ENCODE measurements at regions not wholly inside any gene's neighbourhood (a gene's known extent, or its start where the extent isn't known, plus 50 kb on each side); places are given as distances from the start of the nearest gene placed in this dataset.

DNA sequence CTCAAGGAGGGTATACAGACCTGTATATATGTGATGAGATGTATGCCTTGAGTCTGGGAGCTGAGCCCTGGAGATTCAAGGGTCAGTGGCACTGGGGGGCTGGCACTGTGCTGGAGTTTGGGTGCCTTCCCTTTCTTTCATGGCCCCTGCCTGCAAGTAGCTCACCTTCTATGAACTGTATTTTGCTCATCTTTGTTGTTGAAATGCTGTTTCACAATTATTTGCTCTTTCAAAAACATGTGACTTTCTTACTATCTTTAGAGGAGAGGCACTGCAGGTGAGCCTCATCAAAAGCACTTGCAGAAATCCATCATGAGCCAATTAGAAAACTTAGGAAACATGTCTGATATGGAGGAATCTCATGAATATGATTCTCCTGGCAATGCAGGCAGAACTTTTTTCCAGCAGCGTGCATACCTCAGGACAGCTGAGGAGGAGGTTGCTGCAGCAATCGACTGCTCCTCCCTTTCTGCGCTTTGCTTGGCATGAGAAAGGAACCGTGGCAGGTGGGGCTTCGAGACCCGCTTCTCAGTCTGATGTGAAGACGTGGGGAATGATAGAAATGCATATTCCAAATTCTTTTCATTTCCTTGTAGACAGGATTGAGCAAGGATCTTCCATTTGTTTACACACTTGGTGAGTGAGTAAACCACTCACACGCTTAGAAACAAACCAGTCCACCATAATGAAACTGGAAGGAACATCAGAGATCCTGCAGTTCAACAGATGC is 178.4 kb upstream of the E2F8 start (continued):
- no peak for TF ChIP-seq NR2C2 (IDR thresholded peaks at IDR 0.05; ENCODE audit: borderline replicate concordance, control insufficient read depth, insufficient read length, low read depth)
- no peak for TF ChIP-seq GATAD2B (conservative IDR thresholded peaks at IDR 0.05; ENCODE audit: low read depth)
- TF ChIP-seq BRCA1 (IDR thresholded peaks at IDR 0.05; ENCODE audit: low read depth, low read length): no peak
- TF ChIP-seq EED (IDR thresholded peaks at IDR 0.05; ENCODE audit: low read depth): no peak
- no peak for TF ChIP-seq HDAC2 (IDR thresholded peaks at IDR 0.05)
- TF ChIP-seq CREM (IDR thresholded peaks at IDR 0.05; ENCODE audit: low read depth): no peak
- TF ChIP-seq ETV6 (conservative IDR thresholded peaks at IDR 0.05 in 1 of 2, IDR thresholded peaks at IDR 0.05 in 1 of 2; ENCODE audit: borderline replicate concordance in 1 of 2, low read depth in 1 of 2): no peak
- TF ChIP-seq NFYA (IDR thresholded peaks at IDR 0.05; ENCODE audit: borderline replicate concordance, low read depth, low read length): no peak
- no peak for TF ChIP-seq KLF5 (IDR thresholded peaks at IDR 0.05; ENCODE audit: partially characterized antibody)
- no peak for TF ChIP-seq RELA (IDR thresholded peaks at IDR 0.05; ENCODE audit: borderline replicate concordance, partially characterized antibody)
- no peak for TF ChIP-seq ZBTB33 (IDR thresholded peaks at IDR 0.05)

- Histone ChIP-seq H3K4me1 (ENCODE audit: control insufficient read depth, insufficient read depth, low read length) (no peaks in the 10 kb centered on the region), H3K27me3 (replicated peaks in 1 of 2; ENCODE audit: control insufficient read depth in 2 of 2, insufficient read depth in 2 of 2, low read length in 1 of 2) (no peaks in the 10 kb centered on the region), H4K20me1 (ENCODE audit: control insufficient read depth, insufficient read depth) (no peaks in the 10 kb centered on the region), H3K36me3 (ENCODE audit: control insufficient read depth in 2 of 2, insufficient read depth in 2 of 2, low read length in 1 of 2) (no peaks in the 10 kb centered on the region), H3K4me2 (ENCODE audit: control insufficient read depth, insufficient read depth) (no peak overlapping the region), H2AFZ (ENCODE audit: control insufficient read depth, low read depth, low read length) (no peak overlapping the region), H3K9ac (ENCODE audit: control insufficient read depth, insufficient read depth, low read length) (no peak overlapping the region), H3K79me2 (ENCODE audit: control insufficient read depth, insufficient read depth, low read length) (no peaks in the 10 kb centered on the region), H3K4me3 (no peak overlapping the region), H3K9me3 (replicated peaks; ENCODE audit: control insufficient read depth, insufficient read depth, low read length) (no peaks in the 10 kb centered on the region; the same call in 2 of the 3 replicates), H3K27ac (ENCODE audit: control insufficient read depth, insufficient read depth) (no peak overlapping the region)
- in situ Hi-C loops (cut with MboI): no loop called here
- SMC1A ChIA-PET (ENCODE audit: uncharacterized antibody, unreplicated experiment): no interaction called here
- POLR2A ChIA-PET: no interaction called here
- WGBS (ENCODE audit: insufficient coverage, insufficient replicate concordance, low lambda C conversion rate, missing lambda C conversion rate): 53% methylated on average over 2 of the region's 2 CpGs
- intact Hi-C loops (cut with micrococcal nuclease; ENCODE audit: unreplicated experiment): no loop called here
- DNase-seq (ENCODE audit: low read depth, low spot score): no peak
- no TSS peak for BruUV-seq (replicated peaks)
- no peak for FAIRE-seq
- ATAC-seq: no peak
- CTCF ChIA-PET: no interaction called here
- RAD21 ChIA-PET (ENCODE audit: unreplicated experiment): no interaction called here
- TF ChIP-seq LARP7 (IDR thresholded peaks at IDR 0.05): no peak
- no peak for TF ChIP-seq BMI1 (IDR thresholded peaks at IDR 0.05; ENCODE audit: borderline replicate concordance)
- no peak for TF ChIP-seq JUNB (IDR thresholded peaks at IDR 0.05)
- TF ChIP-seq ELK1 (IDR thresholded peaks at IDR 0.05; ENCODE audit: low read depth, low read length): no peak
- TF ChIP-seq JUND (IDR thresholded peaks at IDR 0.05; ENCODE audit: low read depth, low read length): no peak
- no peak for TF ChIP-seq CREM (IDR thresholded peaks at IDR 0.05; ENCODE audit: low read depth)
- TF ChIP-seq, protein P1, sequence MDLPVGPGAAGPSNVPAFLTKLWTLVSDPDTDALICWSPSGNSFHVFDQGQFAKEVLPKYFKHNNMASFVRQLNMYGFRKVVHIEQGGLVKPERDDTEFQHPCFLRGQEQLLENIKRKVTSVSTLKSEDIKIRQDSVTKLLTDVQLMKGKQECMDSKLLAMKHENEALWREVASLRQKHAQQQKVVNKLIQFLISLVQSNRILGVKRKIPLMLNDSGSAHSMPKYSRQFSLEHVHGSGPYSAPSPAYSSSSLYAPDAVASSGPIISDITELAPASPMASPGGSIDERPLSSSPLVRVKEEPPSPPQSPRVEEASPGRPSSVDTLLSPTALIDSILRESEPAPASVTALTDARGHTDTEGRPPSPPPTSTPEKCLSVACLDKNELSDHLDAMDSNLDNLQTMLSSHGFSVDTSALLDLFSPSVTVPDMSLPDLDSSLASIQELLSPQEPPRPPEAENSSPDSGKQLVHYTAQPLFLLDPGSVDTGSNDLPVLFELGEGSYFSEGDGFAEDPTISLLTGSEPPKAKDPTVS (IDR thresholded peaks at IDR 0.05; ENCODE audit: low read depth, low read length): no peak
- TF ChIP-seq ZNF384 (IDR thresholded peaks at IDR 0.05; ENCODE audit: borderline replicate concordance, low read depth, low read length): no peak
Observed at GRCh38 chr11:19418221-19418620, 177.5 kb upstream of the E2F8 start.

Measured in GM12878 (cell line).